Upper lobe of left lung (tissue), 6 donors: ENCODE measurements at regions not wholly inside any gene's neighbourhood (a gene's known extent, or its start where the extent isn't known, plus 50 kb on each side); places are given as distances from the start of the nearest gene placed in this dataset.

Experiments
- ATAC-seq, 2 donors: fragments of 200-7000 bp; cut with Tn5 transposase; one replicate each; pipeline ENCODE4 v1.9.1; 2022; ENCODE audit warnings: mild to moderate bottlenecking in 2 of 2, moderate library complexity in 2 of 2; ENCODE audit not compliant: low FRiP score in 2 of 2
- DNase-seq, 2 donors: peaks; one replicate each; pipeline ENCODE4 v3.0.0-alpha.2; 2019 to 2020
- H3K27ac ChIP-seq, 4 donors: fragments of 200-600 bp; sonication (generic); one replicate each; pipeline ENCODE4 v1.5.1; 2016 to 2019
- H3K27me3 ChIP-seq, 4 donors: fragments of 200-600 bp; sonication (generic); one replicate each; pipeline ENCODE4 v1.5.1; 2017 to 2019
- H3K36me3 ChIP-seq, 4 donors: fragments of 200-600 bp; sonication (generic); one replicate each; pipeline ENCODE4 v1.5.1; 2016 to 2019
- H3K4me1 ChIP-seq, 4 donors: fragments of 200-600 bp; sonication (generic); one replicate each; pipeline ENCODE4 v1.5.1; 2018 to 2019
- H3K4me3 ChIP-seq, 4 donors: fragments of 200-600 bp; sonication (generic); one replicate each; pipeline ENCODE4 v1.5.1; 2017 to 2019; ENCODE audit warnings: mild to moderate bottlenecking in 2 of 4, moderate library complexity in 1 of 4
- H3K9me3 ChIP-seq, 4 donors: fragments of 200-600 bp; sonication (generic); one replicate each; pipeline ENCODE4 v1.5.1; 2018 to 2019
- EP300 ChIP-seq, 4 donors: sonication (generic); formaldehyde crosslinking; IDR thresholded peaks; one replicate each; pipeline ENCODE4 v1.5.1; 2017; ENCODE audit warnings: antibody characterized with exemption in 4 of 4, control low read depth in 2 of 4
- POLR2A ChIP-seq, 4 donors: fragments of 450-650 bp; IDR thresholded peaks; one replicate each; pipeline ENCODE4 v1.5.1; 2016 to 2017; ENCODE audit warnings: antibody characterized with exemption in 4 of 4, mild to moderate bottlenecking in 2 of 4
- POLR2AphosphoS5 ChIP-seq, 2 donors: sonication (generic); formaldehyde crosslinking; IDR thresholded peaks; one replicate each; pipeline ENCODE4 v1.5.1; 2017; ENCODE audit warnings: antibody characterized with exemption in 2 of 2
- WGBS, 2 donors: methylation state at CpG; one replicate each; pipeline ENCODE4 v1.1.5; 2017 to 2018; 5-methylcytosine and 5-hydroxymethylcytosine counted together
- TF ChIP-seq, protein P1 (sequence below), 6 experiments: fragments of 450-650 bp in 4 of 6; fragments of 200-600 bp in 2 of 6; sonication (generic) in 2 of 6; IDR thresholded peaks; one replicate each; pipeline ENCODE4 v1.5.1; 2016 to 2019; ENCODE audit warnings: antibody characterized with exemption in 6 of 6
- donor health status: DM: no; HTN: no; CAD: no; lungs with moderate emphysema.
- donor health status: DM: no; HTN: yes; CAD: no; lungs with severe emphysema.

DNA sequence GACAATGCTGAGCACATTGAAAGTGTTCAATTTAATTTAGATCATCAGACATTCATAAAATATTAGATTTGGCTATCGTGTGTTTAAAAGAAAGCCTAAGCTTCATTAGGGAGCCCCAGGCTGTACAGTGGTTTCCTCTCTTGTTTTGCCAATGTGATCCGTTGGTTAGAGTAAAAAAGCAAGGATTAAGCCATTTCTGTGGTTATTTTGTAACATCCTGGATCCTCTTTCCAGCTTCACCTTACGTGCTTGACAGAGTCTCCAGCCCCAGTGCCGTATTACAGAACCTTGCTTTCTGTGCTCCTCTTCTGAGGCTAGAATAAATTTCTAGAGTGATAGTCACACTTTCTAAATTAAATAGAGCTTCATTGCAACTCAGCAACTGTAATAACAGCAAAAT, 289.3 kb upstream of the LINC00305 start:
- peaks cover 0 to 6% (median under 1%) of the 10 kb centered on the region in 4 donors for H3K9me3 ChIP-seq
- no peak overlapping the region for H3K4me3 ChIP-seq
- DNase-seq (no peak), ATAC-seq (no peak)
- 62 to 73% methylated on average over 4 of the region's 4 CpGs for WGBS, 2 donors
- H3K36me3 ChIP-seq = no peaks in the 10 kb centered on the region
- TF ChIP-seq POLR2AphosphoS5 (IDR thresholded peaks at IDR 0.05) (no peak), EP300 (IDR thresholded peaks at IDR 0.05) (no peak), POLR2A (IDR thresholded peaks at IDR 0.05) (no peak)
- TF ChIP-seq, protein P1, sequence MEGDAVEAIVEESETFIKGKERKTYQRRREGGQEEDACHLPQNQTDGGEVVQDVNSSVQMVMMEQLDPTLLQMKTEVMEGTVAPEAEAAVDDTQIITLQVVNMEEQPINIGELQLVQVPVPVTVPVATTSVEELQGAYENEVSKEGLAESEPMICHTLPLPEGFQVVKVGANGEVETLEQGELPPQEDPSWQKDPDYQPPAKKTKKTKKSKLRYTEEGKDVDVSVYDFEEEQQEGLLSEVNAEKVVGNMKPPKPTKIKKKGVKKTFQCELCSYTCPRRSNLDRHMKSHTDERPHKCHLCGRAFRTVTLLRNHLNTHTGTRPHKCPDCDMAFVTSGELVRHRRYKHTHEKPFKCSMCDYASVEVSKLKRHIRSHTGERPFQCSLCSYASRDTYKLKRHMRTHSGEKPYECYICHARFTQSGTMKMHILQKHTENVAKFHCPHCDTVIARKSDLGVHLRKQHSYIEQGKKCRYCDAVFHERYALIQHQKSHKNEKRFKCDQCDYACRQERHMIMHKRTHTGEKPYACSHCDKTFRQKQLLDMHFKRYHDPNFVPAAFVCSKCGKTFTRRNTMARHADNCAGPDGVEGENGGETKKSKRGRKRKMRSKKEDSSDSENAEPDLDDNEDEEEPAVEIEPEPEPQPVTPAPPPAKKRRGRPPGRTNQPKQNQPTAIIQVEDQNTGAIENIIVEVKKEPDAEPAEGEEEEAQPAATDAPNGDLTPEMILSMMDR (IDR thresholded peaks at IDR 0.05) = no peak
- H3K27me3 ChIP-seq = no peaks in the 10 kb centered on the region
- no peak overlapping the region for H3K27ac ChIP-seq
- H3K4me1 ChIP-seq = no peaks in the 10 kb centered on the region

DNA sequence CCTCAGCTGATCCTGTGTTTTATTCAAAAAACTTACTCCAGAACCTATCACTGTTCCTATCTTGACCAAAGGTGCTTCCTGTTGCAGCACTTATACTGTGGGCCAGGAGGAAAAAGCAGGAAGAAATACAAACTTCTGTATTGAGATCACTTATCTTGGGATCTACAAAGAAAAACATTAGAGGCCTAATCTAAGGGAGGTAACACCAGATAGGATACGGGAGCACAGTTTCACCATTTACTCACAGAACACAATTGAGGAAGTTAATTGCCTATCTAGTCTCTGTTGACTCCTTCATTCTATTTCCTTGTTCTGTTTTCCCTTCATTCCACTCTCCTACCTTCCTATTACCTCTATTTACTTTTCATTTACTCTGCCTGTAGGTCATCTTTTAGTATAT, 287.2 kb upstream of the LINC00305 start:
- Histone ChIP-seq H3K4me3 (no peak overlapping the region), H3K9me3 (peaks cover 0 to 11% (median 4%) of the 10 kb centered on the region in 4 donors), H3K36me3 (no peaks in the 10 kb centered on the region), H3K4me1 (no peaks in the 10 kb centered on the region), H3K27me3 (no peaks in the 10 kb centered on the region), H3K27ac (no peak overlapping the region)
- 40 to 44% methylated on average over 1 of the region's 1 CpG for WGBS, 2 donors
- TF ChIP-seq, protein P1 (IDR thresholded peaks at IDR 0.05) = no peak
- TF ChIP-seq EP300 (IDR thresholded peaks at IDR 0.05) = no peak
- no peak for TF ChIP-seq POLR2AphosphoS5 (IDR thresholded peaks at IDR 0.05)
- no peak for TF ChIP-seq POLR2A (IDR thresholded peaks at IDR 0.05)
- ATAC-seq (no peak), DNase-seq (no peak)

DNA sequence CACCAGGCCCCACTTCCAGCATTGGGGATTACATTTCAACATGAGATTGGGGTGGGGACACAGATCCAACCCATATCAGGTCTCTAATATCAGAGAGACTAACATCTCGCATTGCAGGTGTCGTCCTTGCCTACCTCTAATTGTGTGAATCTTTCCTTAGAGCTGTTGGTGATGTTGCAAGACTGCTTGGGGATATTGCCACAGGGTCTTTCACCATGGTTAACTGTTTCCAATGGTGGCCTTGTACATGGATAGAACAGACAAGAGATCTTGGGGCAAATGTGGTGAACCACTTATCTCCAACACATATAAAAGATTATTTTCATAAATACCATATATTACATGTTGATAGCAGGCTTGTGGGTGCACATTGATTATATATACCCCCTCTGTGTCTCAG, 270.3 kb upstream of the LINC00305 start:
- 68 to 87% methylated on average over 2 of the region's 2 CpGs for WGBS, 2 donors
- no peaks in the 10 kb centered on the region for H3K4me1 ChIP-seq
- TF ChIP-seq, protein P1 (IDR thresholded peaks at IDR 0.05) = no peak
- no peak for TF ChIP-seq POLR2AphosphoS5 (IDR thresholded peaks at IDR 0.05)
- no peak for TF ChIP-seq EP300 (IDR thresholded peaks at IDR 0.05)
- no peak for TF ChIP-seq POLR2A (IDR thresholded peaks at IDR 0.05)
- H3K36me3 ChIP-seq = no peaks in the 10 kb centered on the region
- H3K4me3 ChIP-seq = no peak overlapping the region
- ATAC-seq (no peak), DNase-seq (no peak)
- H3K27me3 ChIP-seq = no peaks in the 10 kb centered on the region
- no peak overlapping the region for H3K27ac ChIP-seq
- H3K9me3 ChIP-seq = no peaks in the 10 kb centered on the region

DNA sequence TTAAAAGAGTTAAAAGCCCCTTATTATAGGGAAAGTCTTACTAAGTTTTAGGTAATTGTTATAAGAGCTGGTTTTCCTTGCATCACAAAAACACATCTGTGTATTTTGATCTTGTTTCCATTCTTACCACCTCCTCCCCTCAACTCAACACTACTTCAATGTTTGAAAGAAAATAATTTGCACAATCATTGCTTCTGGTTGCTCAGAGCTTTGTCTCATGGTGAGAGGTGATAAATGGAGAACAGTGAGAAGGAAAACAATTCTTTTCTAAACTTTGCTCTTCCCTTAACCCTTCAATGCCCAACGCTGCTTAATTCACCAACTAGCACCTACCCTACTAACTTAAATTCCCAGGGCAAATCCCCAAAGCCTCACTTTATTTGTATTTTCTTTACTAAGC, 268.1 kb upstream of the LINC00305 start:
- ATAC-seq (no peak), DNase-seq (no peak)
- TF ChIP-seq POLR2A (IDR thresholded peaks at IDR 0.05) = no peak
- TF ChIP-seq POLR2AphosphoS5 (IDR thresholded peaks at IDR 0.05) = no peak
- TF ChIP-seq, protein P1 (IDR thresholded peaks at IDR 0.05) = no peak
- no peak for TF ChIP-seq EP300 (IDR thresholded peaks at IDR 0.05)
- Histone ChIP-seq H3K9me3 (no peaks in the 10 kb centered on the region), H3K27me3 (no peaks in the 10 kb centered on the region), H3K36me3 (no peaks in the 10 kb centered on the region), H3K27ac (no peak overlapping the region), H3K4me3 (no peak overlapping the region), H3K4me1 (no peaks in the 10 kb centered on the region)
- 29 to 39% methylated on average over 1 of the region's 1 CpG for WGBS, 2 donors

DNA sequence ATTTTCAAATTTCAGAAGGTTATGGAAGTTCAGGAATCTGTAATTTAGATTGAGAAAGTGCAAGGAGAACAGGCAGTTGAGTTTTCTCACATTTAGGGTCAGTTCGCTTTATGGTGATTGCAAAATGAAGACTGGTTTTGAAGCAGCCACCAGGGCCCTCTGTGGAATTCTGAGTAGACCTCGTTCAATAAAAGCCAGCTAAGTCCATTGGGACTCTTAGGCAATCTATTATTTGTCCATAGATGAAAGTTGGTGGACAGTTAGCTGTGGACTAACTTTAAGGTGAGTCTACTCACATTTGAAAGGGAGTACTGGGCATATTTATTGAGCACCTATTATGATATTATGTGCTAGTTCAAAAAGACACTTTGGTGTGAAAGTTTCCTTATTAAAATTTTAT, 266.3 kb upstream of the LINC00305 start:
- no peaks in the 10 kb centered on the region for H3K9me3 ChIP-seq
- no peak for DNase-seq
- no peak overlapping the region for H3K4me3 ChIP-seq
- no peaks in the 10 kb centered on the region for H3K36me3 ChIP-seq
- 82 to 87% methylated on average over 2 of the region's 2 CpGs for WGBS, 2 donors
- TF ChIP-seq POLR2AphosphoS5 (IDR thresholded peaks at IDR 0.05) (no peak), POLR2A (IDR thresholded peaks at IDR 0.05) (no peak), EP300 (IDR thresholded peaks at IDR 0.05) (no peak)
- TF ChIP-seq, protein P1 (IDR thresholded peaks at IDR 0.05) = no peak
- H3K4me1 ChIP-seq = no peaks in the 10 kb centered on the region
- no peak for ATAC-seq
- no peak overlapping the region for H3K27ac ChIP-seq
- no peaks in the 10 kb centered on the region for H3K27me3 ChIP-seq
